ENCODE measurements at regions not wholly inside any gene's neighbourhood (a gene's known extent, or its start where the extent isn't known, plus 50 kb on each side); places are given as distances from the start of the nearest gene placed in this dataset.

GRCh38 chr14:98411154-98411553 lies 860.8 kb downstream of the BCL11B start:
- TF ChIP-seq ZNF140 (tag by site-specific recombination; IDR thresholded peaks at IDR 0.05) (no peak), ZNF394 (tag by site-specific recombination; IDR thresholded peaks at IDR 0.05; ENCODE audit: borderline replicate concordance) (no peak), ZFP41 (tag by site-specific recombination; IDR thresholded peaks at IDR 0.05; ENCODE audit: borderline replicate concordance) (no peak), HOXD13 (CRISPR knock-in tag; IDR thresholded peaks at IDR 0.05; ENCODE audit: borderline replicate concordance) (no peak), ZNF146 (tag by site-specific recombination; IDR thresholded peaks at IDR 0.05) (no peak), TSHZ1 (tag by site-specific recombination; IDR thresholded peaks at IDR 0.05; ENCODE audit: borderline replicate concordance) (no peak), AEBP2 (tag by site-specific recombination; IDR thresholded peaks at IDR 0.05; ENCODE audit: borderline replicate concordance) (no peak), ZXDB (tag by site-specific recombination; IDR thresholded peaks at IDR 0.05) (no peak), ZBTB20 (tag by site-specific recombination; IDR thresholded peaks at IDR 0.05) (no peak), ZNF501 (tag by site-specific recombination; IDR thresholded peaks at IDR 0.05) (no peak), GLIS2 (tag by site-specific recombination; IDR thresholded peaks at IDR 0.05) (no peak), ZNF133 (tag by site-specific recombination; IDR thresholded peaks at IDR 0.05) (no peak), ZNF302 (tag by site-specific recombination; IDR thresholded peaks at IDR 0.05; ENCODE audit: low read depth) (no peak), ZNF571 (tag by site-specific recombination; IDR thresholded peaks at IDR 0.05) (no peak), KLF17 (tag by site-specific recombination; IDR thresholded peaks at IDR 0.05) (no peak), ZNF521 (tag by site-specific recombination; IDR thresholded peaks at IDR 0.05) (no peak), HOXA7 (CRISPR knock-in tag; IDR thresholded peaks at IDR 0.05; ENCODE audit: borderline replicate concordance) (no peak), ZNF549 (tag by site-specific recombination; IDR thresholded peaks at IDR 0.05) (no peak)
- ChIA-PET POLR2A (no interaction called here), CTCF (no interaction called here)
- H3K36me3 ChIP-seq (ENCODE audit: control insufficient read depth in 2 of 2, insufficient read depth in 1 of 2, low read length in 2 of 2) = no peaks in the 10 kb centered on the region
- no peaks in the 10 kb centered on the region for H3K9me3 ChIP-seq (ENCODE audit: control insufficient read depth, insufficient read depth, low read depth, low read length)
- no peak overlapping the region for H3K27ac ChIP-seq (ENCODE audit: extremely low read depth, low read depth, low read length)
- H3K4me3 ChIP-seq (ENCODE audit: low read depth, low read length) = no peak overlapping the region
- H3K4me1 ChIP-seq (ENCODE audit: control insufficient read depth, insufficient read depth, low read length) = no peaks in the 10 kb centered on the region

GRCh38 chr14:98412431-98412830 lies 859.6 kb downstream of the BCL11B start:
- ChIA-PET POLR2A (no interaction called here), CTCF (no interaction called here)
- no peak overlapping the region for H3K4me3 ChIP-seq (ENCODE audit: low read depth, low read length)
- H3K9me3 ChIP-seq (ENCODE audit: control insufficient read depth, insufficient read depth, low read depth, low read length) = no peaks in the 10 kb centered on the region
- H3K27ac ChIP-seq (ENCODE audit: extremely low read depth, low read depth, low read length) = no peak overlapping the region
- no peaks in the 10 kb centered on the region for H3K36me3 ChIP-seq (ENCODE audit: control insufficient read depth in 2 of 2, insufficient read depth in 1 of 2, low read length in 2 of 2)
- H3K4me1 ChIP-seq (ENCODE audit: control insufficient read depth, insufficient read depth, low read length) = no peaks in the 10 kb centered on the region
- TF ChIP-seq ZNF211 (tag by site-specific recombination; IDR thresholded peaks at IDR 0.05; ENCODE audit: low read depth) (no peak), ZNF221 (tag by site-specific recombination; IDR thresholded peaks at IDR 0.05; ENCODE audit: borderline replicate concordance) (no peak), PATZ1 (tag by site-specific recombination; IDR thresholded peaks at IDR 0.05) (no peak), ZNF521 (tag by site-specific recombination; IDR thresholded peaks at IDR 0.05) (no peak)
